Umbilical cord (tissue), 1 donor: ENCODE measurements at regions not wholly inside any gene's neighbourhood (a gene's known extent, or its start where the extent isn't known, plus 50 kb on each side); places are given as distances from the start of the nearest gene placed in this dataset.
"Not testable (repeated sequence)": the region's sequence is repeated elsewhere in the genome, so short reads cannot be mapped to it uniquely, and the experiment has no call there.

Source experiments
- DNase-seq: peaks from one replicate; pipeline ENCODE4 v3.0.0-alpha.2; 2015; ENCODE audit warnings: low spot score

GRCh38 chr7:76971201-76971600 is 61.0 kb downstream of the SPDYE17 start:
- not testable (repeated sequence) for DNase-seq

- DNase-seq: not testable (repeated sequence)
Measured at GRCh38 chr7:76969892-76970291, 62.3 kb downstream of the SPDYE17 start.

GRCh38 chr7:76965731-76966548 is 66.2 kb downstream of the SPDYE17 start:
- not testable (repeated sequence) for DNase-seq

GRCh38 chr7:76964050-76964449 is 68.1 kb downstream of the SPDYE17 start:
- DNase-seq: not testable (repeated sequence)

- DNase-seq: not testable (repeated sequence)
Measured at GRCh38 chr7:76963061-76963460, 69.1 kb downstream of the SPDYE17 start.

GRCh38 chr7:76960400-76960986 is 71.7 kb downstream of the SPDYE17 start:
- DNase-seq: not testable (repeated sequence)

GRCh38 chr7:76959573-76960399 is 72.4 kb downstream of the SPDYE17 start:
- not testable (repeated sequence) for DNase-seq

- DNase-seq: not testable (repeated sequence)
Measured at GRCh38 chr7:76956531-76956930, 75.6 kb downstream of the SPDYE17 start.

GRCh38 chr7:76955124-76955523 is 77.0 kb downstream of the SPDYE17 start:
- DNase-seq: not testable (repeated sequence)

GRCh38 chr7:76944603-76945002 is 87.6 kb downstream of the SPDYE17 start:
- DNase-seq: not testable (repeated sequence)

- DNase-seq: not testable (repeated sequence)
Measured at GRCh38 chr7:76941809-76942765, 90.1 kb downstream of the SPDYE17 start.

- DNase-seq: not testable (repeated sequence)
Measured at GRCh38 chr7:76937781-76938180, 94.4 kb downstream of the SPDYE17 start.

GRCh38 chr7:76937330-76937729 is 94.8 kb downstream of the SPDYE17 start:
- DNase-seq: not testable (repeated sequence)

- not testable (repeated sequence) for DNase-seq
Measured at GRCh38 chr7:76936346-76936745, 95.8 kb downstream of the SPDYE17 start.

- not testable (repeated sequence) for DNase-seq
Measured at GRCh38 chr7:76934711-76935110, 97.5 kb downstream of the SPDYE17 start.

- DNase-seq: not testable (repeated sequence)
Measured at GRCh38 chr7:76932957-76933356, 99.2 kb downstream of the SPDYE17 start.

- DNase-seq: not testable (repeated sequence)
Measured at GRCh38 chr7:76931441-76931840, 100.7 kb downstream of the SPDYE17 start.

GRCh38 chr7:76930416-76930815 is 101.7 kb downstream of the SPDYE17 start:
- DNase-seq: not testable (repeated sequence)

GRCh38 chr7:76928751-76929150 is 103.4 kb downstream of the SPDYE17 start:
- not testable (repeated sequence) for DNase-seq

- not testable (repeated sequence) for DNase-seq
Measured at GRCh38 chr7:76927741-76928393, 104.3 kb downstream of the SPDYE17 start.
